Superior temporal gyrus (tissue), 1 donor: ENCODE measurements at regions not wholly inside any gene's neighbourhood (a gene's known extent, or its start where the extent isn't known, plus 50 kb on each side); places are given as distances from the start of the nearest gene placed in this dataset.
"Not testable (repeated sequence)": the region's sequence is repeated elsewhere in the genome, so short reads cannot be mapped to it uniquely, and the experiment has no call there.

Source experiments
- DNase-seq: peaks from one replicate; pipeline ENCODE4 v3.0.0-alpha.2; 2016; ENCODE audit errors: extremely low spot score

DNA sequence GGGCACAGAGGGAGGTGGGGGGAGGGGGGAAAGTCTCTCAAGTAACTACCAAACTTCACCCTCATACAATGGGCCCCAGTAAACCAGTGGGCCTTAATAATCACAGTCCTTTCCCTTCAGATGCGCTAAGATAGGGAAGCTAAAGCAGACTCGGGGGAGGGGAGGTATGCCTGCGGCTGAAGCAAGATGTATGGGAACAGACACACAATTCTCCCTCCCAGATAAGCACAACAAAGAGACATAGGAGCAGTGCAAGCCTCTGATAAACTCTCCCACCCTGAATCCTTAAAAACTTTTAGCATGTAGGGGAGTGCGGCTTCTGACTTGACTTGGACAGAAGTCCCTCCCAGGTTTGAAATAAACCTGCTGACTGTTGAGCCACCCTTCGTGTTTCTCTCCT is 54.7 kb downstream of the PROP1 start:
- DNase-seq, result not testable (repeated sequence)

GRCh38 chr5:177939246-177940171 is 56.5 kb downstream of the PROP1 start:
- DNase-seq, result not testable (repeated sequence)

- DNase-seq, result not testable (repeated sequence)
Observed at GRCh38 chr5:177938767-177939166, 57.3 kb downstream of the PROP1 start.

GRCh38 chr5:177934233-177934632 is 61.8 kb downstream of the PROP1 start:
- DNase-seq, result not testable (repeated sequence)

GRCh38 chr5:177930269-177931022 is 65.6 kb downstream of the PROP1 start:
- DNase-seq, result not testable (repeated sequence)

DNA sequence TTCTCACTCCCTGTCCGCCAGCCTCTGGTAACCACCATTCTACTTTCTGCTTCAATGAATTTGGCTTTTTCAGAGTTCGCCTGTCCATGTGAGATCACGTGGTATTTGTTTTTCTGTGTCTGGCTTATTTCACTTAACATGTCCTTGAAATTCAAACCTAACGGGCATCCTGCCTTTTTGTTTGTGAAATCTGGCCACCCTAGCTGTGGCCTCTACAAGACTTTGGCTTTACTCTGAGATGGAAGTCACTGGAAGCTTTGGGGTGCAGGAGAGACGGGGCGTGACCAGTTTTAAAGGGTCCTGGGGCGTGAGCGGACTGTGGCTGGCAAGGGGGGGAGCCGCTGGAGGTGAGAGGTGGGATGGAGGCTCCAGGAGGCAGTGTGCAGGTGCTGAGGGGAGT is 66.4 kb downstream of the PROP1 start:
- DNase-seq, result not testable (repeated sequence)

- not testable (repeated sequence) for DNase-seq
Observed at GRCh38 chr5:177927500-177927899, 68.5 kb downstream of the PROP1 start.

- DNase-seq, result not testable (repeated sequence)
Observed at GRCh38 chr5:177924577-177924976, 71.5 kb downstream of the PROP1 start.

- not testable (repeated sequence) for DNase-seq
Observed at GRCh38 chr5:177923837-177924236, 72.2 kb downstream of the PROP1 start.

- not testable (repeated sequence) for DNase-seq
Observed at GRCh38 chr5:177923189-177923588, 72.9 kb downstream of the PROP1 start.

DNA sequence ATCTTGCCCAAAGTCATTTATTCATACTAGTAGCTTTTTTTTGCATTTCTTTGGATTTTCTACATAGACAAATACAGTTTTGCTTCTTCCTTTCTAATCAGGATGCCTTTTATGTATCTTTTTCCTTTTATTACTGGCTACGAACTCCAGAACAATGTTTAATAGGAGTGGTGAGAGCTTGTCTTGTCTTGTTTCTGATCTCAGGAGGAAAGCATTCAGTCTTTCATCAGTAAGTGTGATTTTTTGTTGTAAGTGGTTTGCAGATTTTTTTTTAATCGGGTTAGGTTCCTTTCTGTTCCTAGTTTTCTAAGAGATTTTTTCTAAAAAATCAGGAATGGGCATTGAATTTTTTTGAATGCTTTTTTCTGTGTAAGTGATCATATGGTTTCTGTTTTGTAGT is 86.8 kb downstream of the PROP1 start:
- not testable (repeated sequence) for DNase-seq

- not testable (repeated sequence) for DNase-seq
Observed at GRCh38 chr5:177902806-177903205, 93.2 kb downstream of the PROP1 start.

GRCh38 chr5:177900066-177900465 is 96.0 kb downstream of the PROP1 start:
- DNase-seq, result not testable (repeated sequence)

GRCh38 chr5:177894681-177895453 is 101.2 kb downstream of the PROP1 start:
- not testable (repeated sequence) for DNase-seq

DNA sequence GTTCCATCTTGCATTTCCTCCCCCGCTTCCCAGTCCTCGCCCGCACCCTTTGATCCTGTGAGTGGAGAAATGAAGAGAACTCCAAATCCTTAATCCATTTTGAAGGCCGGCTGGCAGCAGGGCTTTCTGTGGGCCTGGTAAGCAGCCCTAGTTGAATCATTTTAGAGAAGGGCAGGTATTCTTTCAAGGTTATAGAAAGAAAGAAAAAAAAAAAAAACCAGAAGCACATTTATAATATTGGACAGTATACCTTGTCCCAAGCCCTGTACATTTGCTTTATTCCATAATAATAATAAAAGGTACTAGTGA is 103.7 kb downstream of the PROP1 start:
- DNase-seq, result not testable (repeated sequence)

DNA sequence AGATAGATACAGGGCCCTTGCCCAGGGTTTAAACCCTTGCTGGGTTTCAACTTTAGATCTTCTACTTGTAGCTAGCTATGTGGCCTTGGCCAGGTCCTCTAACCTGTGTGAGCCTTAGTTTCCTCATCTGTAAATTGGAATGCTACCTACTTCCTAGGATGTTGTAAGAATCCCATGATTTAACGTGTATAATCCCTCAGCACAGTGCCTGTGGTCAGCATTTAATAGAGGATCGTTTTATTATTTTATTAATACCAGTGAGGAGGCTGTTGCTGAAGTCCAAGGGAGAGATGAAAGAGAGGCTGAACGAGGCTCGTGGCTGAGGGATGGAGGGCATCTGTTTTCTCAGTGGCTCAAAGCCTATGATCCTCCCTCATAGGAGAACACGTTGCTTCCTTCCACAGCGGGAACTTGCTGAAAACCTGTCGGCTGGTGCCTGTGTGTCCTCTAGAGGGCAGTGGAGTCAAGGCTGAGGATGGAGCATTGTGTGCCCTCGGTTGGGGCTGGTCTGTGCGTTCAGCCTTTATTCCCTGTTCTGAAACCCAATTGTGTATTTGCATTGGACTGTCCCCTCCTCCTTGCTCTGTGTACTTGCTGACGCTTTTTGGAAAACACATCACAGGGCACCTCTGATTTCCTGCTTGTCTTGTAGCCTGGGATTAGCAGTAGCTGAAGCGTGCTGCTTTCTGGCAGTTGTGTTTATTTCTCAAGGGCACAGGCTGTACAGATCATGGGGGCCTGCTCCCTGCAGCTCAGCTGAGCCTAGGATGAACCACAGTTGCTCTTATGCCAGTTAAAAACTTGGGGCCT is 104.3 kb downstream of the PROP1 start:
- not testable (repeated sequence) for DNase-seq

DNA sequence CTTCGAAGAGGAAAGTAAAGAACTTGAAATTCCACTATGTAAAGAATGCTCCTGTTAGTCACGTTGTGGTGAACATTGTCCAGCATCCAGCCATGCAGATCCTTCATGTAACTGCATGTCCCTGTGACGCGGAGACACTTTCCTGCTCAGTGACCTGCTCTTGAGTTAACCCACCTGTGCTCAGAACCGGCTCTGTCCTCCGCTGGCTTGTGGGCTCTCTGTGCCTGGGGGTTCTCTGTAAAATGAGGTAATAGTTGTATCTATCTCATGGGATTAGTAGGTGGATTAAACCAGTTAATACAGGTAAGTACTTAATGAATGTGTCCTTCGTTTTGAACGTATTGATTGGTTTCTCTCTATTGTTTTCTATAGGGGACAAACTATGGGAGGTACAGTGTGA is 100.6 kb upstream of the FAM153A start:
- DNase-seq, result not testable (repeated sequence)

DNA sequence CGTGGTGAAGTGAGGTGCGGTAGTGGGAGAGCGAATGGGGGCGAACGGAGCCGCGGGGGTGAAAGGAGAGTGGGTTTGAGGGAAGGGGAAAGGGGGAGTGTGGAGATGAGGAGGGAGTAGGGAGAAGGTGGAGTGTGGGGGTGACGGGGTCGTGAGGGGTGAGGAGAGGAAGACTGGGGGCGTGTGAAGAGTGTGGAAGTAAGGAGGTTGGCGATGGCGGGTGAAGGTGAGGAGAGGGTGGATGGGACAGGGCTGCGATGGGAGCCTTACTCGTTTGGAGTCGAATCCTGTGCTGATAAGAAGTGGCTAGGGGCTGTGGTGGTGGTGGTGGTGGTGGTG is 93.2 kb upstream of the FAM153A start:
- DNase-seq, result not testable (repeated sequence)

DNA sequence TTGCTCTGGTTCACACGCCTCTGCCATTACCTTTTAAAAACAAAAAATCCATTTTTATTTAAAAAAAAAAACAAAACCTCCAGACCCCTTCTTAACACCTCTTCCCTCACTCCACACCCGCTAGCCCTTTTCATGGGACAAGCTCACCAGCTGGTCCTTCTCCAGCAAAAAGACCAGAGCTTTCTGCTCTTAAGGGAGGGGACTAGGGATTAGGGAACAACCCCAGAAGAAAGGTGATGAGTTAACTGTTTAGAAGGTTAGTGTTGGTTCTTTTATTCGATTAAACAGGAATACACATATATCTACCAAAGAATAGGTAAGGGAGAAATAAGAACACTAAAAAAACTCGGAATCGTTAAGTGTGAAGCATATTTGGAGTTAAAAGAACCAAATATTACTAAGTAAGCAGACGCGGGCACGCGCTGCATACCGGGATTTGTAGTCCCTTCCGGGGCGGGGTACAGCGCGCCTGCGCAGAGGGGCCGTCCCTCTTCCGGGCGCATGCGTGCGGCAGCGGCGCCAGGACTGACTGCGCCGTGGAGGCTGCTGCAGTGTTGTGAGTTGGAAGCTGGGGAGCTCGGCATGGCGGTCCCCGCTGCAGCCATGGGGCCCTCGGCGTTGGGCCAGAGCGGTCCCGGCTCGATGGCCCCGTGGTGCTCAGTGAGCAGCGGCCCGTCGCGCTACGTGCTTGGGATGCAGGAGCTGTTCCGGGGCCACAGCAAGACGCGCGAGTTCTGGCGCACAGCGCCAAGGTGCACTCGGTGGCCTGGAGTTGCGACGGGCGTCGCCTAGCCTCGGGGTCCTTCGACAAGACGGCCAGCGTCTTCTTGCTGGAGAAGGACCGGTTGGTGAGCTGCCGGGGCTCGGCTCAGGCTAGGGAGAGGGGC is 92.6 kb upstream of the FAM153A start:
- DNase-seq, result peak; percentile 2

- DNase-seq, result not testable (repeated sequence)
Observed at GRCh38 chr5:177863822-177864446, 81.2 kb upstream of the FAM153A start.
